OCI-LY1 (cell line): ENCODE measurements at regions not wholly inside any gene's neighbourhood (a gene's known extent, or its start where the extent isn't known, plus 50 kb on each side); places are given as distances from the start of the nearest gene placed in this dataset.

Experiments used
- H2AFZ ChIP-seq: fragments of 200-600 bp; sonication (generic), shearing (Covaris generic); 2 replicates; pipeline ENCODE4 v1.6.0; 2014; ENCODE audit warnings: antibody characterized with exemption, mild to moderate bottlenecking, low read length
- H3F3A ChIP-seq: fragments of 200-600 bp; sonication (generic), shearing (Covaris generic); 2 replicates; pipeline ENCODE4 v1.6.0; 2014; ENCODE audit warnings: mild to moderate bottlenecking, antibody characterized with exemption, low read length, moderate library complexity; ENCODE audit not compliant: insufficient read depth
- H3K27ac ChIP-seq: fragments of 200-600 bp; sonication (generic); 2 replicates; pipeline ENCODE4 v1.5.1; 2014; ENCODE audit warnings: low read length, mixed run types, mild to moderate bottlenecking, low read depth; ENCODE audit not compliant: poor library complexity, severe bottlenecking
- H3K27me3 ChIP-seq: fragments of 200-600 bp; sonication (generic); 2 replicates; pipeline ENCODE4 v1.6.0; 2014; ENCODE audit warnings: antibody characterized with exemption, mild to moderate bottlenecking, low read length, moderate library complexity; ENCODE audit not compliant: insufficient read depth
- H3K36me3 ChIP-seq: fragments of 200-600 bp; sonication (generic); 2 replicates; pipeline ENCODE4 v1.6.1; 2014; ENCODE audit warnings: mild to moderate bottlenecking, antibody characterized with exemption, low read length, moderate library complexity, mixed read lengths; ENCODE audit not compliant: insufficient read depth
- H3K4me1 ChIP-seq: fragments of 200-600 bp; sonication (generic); 2 replicates; pipeline ENCODE4 v1.5.1; 2014; ENCODE audit warnings: mild to moderate bottlenecking, low read length, moderate library complexity; ENCODE audit not compliant: insufficient read depth, severe bottlenecking
- H3K4me2 ChIP-seq: fragments of 200-600 bp; sonication (generic), shearing (Covaris generic); 2 replicates; pipeline ENCODE4 v1.6.1; 2014; ENCODE audit warnings: low read length
- H3K4me3 ChIP-seq: fragments of 200-600 bp; sonication (generic); 2 replicates; pipeline ENCODE4 v1.5.1; 2014; ENCODE audit warnings: low read length, low read depth, mild to moderate bottlenecking, mixed read lengths; ENCODE audit not compliant: poor library complexity, severe bottlenecking
- H3K79me2 ChIP-seq: fragments of 200-600 bp; shearing (Covaris generic); 2 replicates; pipeline ENCODE4 v1.6.1; 2016; ENCODE audit warnings: mixed run types, low read length, mixed read lengths; ENCODE audit not compliant: insufficient read depth
- H3K9ac ChIP-seq: fragments of 200-600 bp; sonication (generic), shearing (Covaris generic); 2 replicates; pipeline ENCODE4 v1.6.1; 2014; ENCODE audit warnings: mild to moderate bottlenecking, low read length, mixed read lengths
- H3K9me2 ChIP-seq: fragments of 200-600 bp; sonication (generic), shearing (Covaris generic); 2 replicates; pipeline ENCODE4 v1.6.1; 2014; ENCODE audit warnings: low read depth, mild to moderate bottlenecking, low read length, mixed read lengths
- H3K9me3 ChIP-seq: fragments of 200-600 bp; shearing (Covaris generic); 2 replicates; pipeline ENCODE4 v1.6.1; 2014; ENCODE audit warnings: low read length, mixed read lengths
- H4K20me1 ChIP-seq: fragments of 200-600 bp; sonication (generic), shearing (Covaris generic); 2 replicates; pipeline ENCODE4 v1.6.0; 2016; ENCODE audit warnings: mild to moderate bottlenecking, low read length; ENCODE audit not compliant: insufficient read depth
- EZH2 ChIP-seq: fragments of 200-600 bp; sonication (generic), shearing (Covaris generic); IDR thresholded peaks from 2 replicates; pipeline ENCODE4 v1.8.0; 2017; ENCODE audit warnings: borderline replicate concordance, mixed run types, mild to moderate bottlenecking, antibody characterized with exemption, low read length, moderate library complexity, mixed read lengths
- TF ChIP-seq, protein P1 (sequence below): fragments of 200-600 bp; sonication (generic), shearing (Covaris generic); IDR thresholded peaks from 2 replicates; pipeline ENCODE4 v1.5.1; 2017; ENCODE audit warnings: mild to moderate bottlenecking, antibody characterized with exemption, low read length, moderate library complexity, mixed read lengths

DNA sequence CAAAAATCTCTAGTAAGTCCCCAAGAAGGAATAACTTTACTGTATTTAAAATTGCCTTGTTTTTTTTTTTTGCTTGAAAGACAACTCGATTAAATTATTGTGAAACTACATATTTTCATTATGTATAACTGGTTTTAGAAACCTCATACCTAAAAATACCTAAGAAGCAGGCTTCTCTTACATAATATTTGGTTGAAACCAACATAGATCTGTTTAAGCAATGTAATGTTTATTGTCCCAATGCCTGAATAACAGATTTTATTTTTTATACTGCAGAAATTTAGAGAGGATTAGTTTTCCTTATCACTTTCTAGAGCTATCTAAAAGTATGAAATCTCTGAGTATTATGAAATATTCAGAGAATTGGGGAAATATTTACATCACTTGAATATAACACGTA lies 78.5 kb upstream of the CHRM3 start:
- no peak overlapping the region for H3K4me3 ChIP-seq
- H3K27me3 ChIP-seq = no peaks in the 10 kb centered on the region

DNA sequence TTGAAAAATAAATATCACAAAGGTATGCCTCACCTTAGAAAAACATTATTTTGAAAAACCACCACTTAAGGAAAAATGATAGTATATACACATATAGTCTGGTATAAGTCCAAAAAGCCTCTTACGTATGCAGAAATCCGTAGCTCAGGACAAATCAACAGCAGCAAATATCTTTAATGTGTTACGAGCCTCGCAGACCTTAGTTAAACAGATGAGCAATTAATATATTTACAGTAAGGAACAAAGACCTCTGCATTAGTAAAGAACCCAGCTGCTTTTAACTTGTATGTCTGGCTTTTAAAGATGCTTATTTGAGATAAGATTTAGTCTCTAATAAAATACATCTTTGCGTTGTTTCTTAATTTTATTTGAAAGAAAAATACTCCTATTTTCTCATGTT lies 79.9 kb upstream of the CHRM3 start:
- Histone ChIP-seq H3K9me2 (no peaks in the 10 kb centered on the region), H3K79me2 (no peaks in the 10 kb centered on the region), H3K4me2 (no peak overlapping the region), H3K36me3 (no peaks in the 10 kb centered on the region), H4K20me1 (no peaks in the 10 kb centered on the region), H3K4me3 (no peak overlapping the region), H2AFZ (no peak overlapping the region), H3K27ac (no peak overlapping the region), H3K9me3 (no peaks in the 10 kb centered on the region), H3F3A (no peaks in the 10 kb centered on the region), H3K27me3 (no peaks in the 10 kb centered on the region), H3K9ac (no peak overlapping the region), H3K4me1 (no peaks in the 10 kb centered on the region)
- TF ChIP-seq, protein P1, sequence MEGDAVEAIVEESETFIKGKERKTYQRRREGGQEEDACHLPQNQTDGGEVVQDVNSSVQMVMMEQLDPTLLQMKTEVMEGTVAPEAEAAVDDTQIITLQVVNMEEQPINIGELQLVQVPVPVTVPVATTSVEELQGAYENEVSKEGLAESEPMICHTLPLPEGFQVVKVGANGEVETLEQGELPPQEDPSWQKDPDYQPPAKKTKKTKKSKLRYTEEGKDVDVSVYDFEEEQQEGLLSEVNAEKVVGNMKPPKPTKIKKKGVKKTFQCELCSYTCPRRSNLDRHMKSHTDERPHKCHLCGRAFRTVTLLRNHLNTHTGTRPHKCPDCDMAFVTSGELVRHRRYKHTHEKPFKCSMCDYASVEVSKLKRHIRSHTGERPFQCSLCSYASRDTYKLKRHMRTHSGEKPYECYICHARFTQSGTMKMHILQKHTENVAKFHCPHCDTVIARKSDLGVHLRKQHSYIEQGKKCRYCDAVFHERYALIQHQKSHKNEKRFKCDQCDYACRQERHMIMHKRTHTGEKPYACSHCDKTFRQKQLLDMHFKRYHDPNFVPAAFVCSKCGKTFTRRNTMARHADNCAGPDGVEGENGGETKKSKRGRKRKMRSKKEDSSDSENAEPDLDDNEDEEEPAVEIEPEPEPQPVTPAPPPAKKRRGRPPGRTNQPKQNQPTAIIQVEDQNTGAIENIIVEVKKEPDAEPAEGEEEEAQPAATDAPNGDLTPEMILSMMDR = no peak
- no peak for TF ChIP-seq EZH2

More for the DNA sequence above, 78.5 kb upstream of the CHRM3 start:
- no peaks in the 10 kb centered on the region for H4K20me1 ChIP-seq
- H3K4me2 ChIP-seq = no peak overlapping the region
- TF ChIP-seq EZH2 = no peak
- TF ChIP-seq, protein P1 = no peak
- H3K9me3 ChIP-seq = no peaks in the 10 kb centered on the region
- H3K4me1 ChIP-seq = no peaks in the 10 kb centered on the region
- no peak overlapping the region for H2AFZ ChIP-seq
- H3K36me3 ChIP-seq = no peaks in the 10 kb centered on the region
- H3K9me2 ChIP-seq = no peaks in the 10 kb centered on the region
- H3K9ac ChIP-seq = no peak overlapping the region
- no peaks in the 10 kb centered on the region for H3F3A ChIP-seq
- no peaks in the 10 kb centered on the region for H3K79me2 ChIP-seq
- H3K27ac ChIP-seq = no peak overlapping the region

- Histone ChIP-seq H3K27me3 (no peaks in the 10 kb centered on the region), H2AFZ (no peak overlapping the region), H3K9ac (no peak overlapping the region), H3K9me3 (no peaks in the 10 kb centered on the region), H3K79me2 (no peaks in the 10 kb centered on the region), H3K4me3 (no peak overlapping the region), H3K9me2 (no peaks in the 10 kb centered on the region), H3K27ac (no peak overlapping the region), H3K36me3 (no peaks in the 10 kb centered on the region), H4K20me1 (no peaks in the 10 kb centered on the region), H3K4me2 (no peak overlapping the region), H3K4me1 (no peaks in the 10 kb centered on the region), H3F3A (no peaks in the 10 kb centered on the region)
- TF ChIP-seq EZH2 = no peak
- TF ChIP-seq, protein P1 = no peak
Observed at GRCh38 chr1:239303289-239303688, 83.1 kb upstream of the CHRM3 start.
